CD8-positive, alpha-beta memory T cell (primary cell): ENCODE measurements at regions not wholly inside any gene's neighbourhood (a gene's known extent, or its start where the extent isn't known, plus 50 kb on each side); places are given as distances from the start of the nearest gene placed in this dataset.

Source experiments
- CTCF ChIA-PET: fragments of 350-600 bp; sonication (Branson Sonifier 250); formaldehyde crosslinking; loops from one replicate; lab custom pipeline; 2021; ENCODE audit warnings: antibody characterized with exemption; lab: Charles Lee
- POLR2A ChIA-PET: fragments of 350-600 bp; sonication (Branson Sonifier 250); formaldehyde crosslinking; loops from one replicate; lab custom pipeline; 2021; ENCODE audit warnings: antibody characterized with exemption; lab: Charles Lee
- DNase-seq, 5 donors: peaks; one replicate each; pipeline versions ENCODE4 v3.0.0 to v3.0.0-alpha.2; 2020 to 2022; ENCODE audit warnings: mixed read lengths in 1 of 5
- H3K27ac ChIP-seq: one replicate; pipeline ENCODE4 v1.7.0; 2013; ENCODE audit warnings: low read depth, mild to moderate bottlenecking, low read length, moderate library complexity
- H3K27me3 ChIP-seq: 2 replicates; pipeline ENCODE4 v1.7.0; 2013; ENCODE audit warnings: low read length, mild to moderate bottlenecking; ENCODE audit not compliant: insufficient read depth, poor library complexity, severe bottlenecking
- H3K36me3 ChIP-seq: 2 replicates; pipeline ENCODE4 v1.7.0; 2013; ENCODE audit warnings: mild to moderate bottlenecking, low read length, moderate library complexity; ENCODE audit not compliant: insufficient read depth
- H3K4me1 ChIP-seq: 2 replicates; pipeline ENCODE4 v1.7.0; 2013; ENCODE audit warnings: mild to moderate bottlenecking, low read length, moderate library complexity; ENCODE audit not compliant: insufficient read depth
- H3K4me3 ChIP-seq: 2 replicates; pipeline ENCODE4 v1.7.0; 2013; ENCODE audit warnings: mild to moderate bottlenecking, low read length
- H3K9me3 ChIP-seq: 2 replicates; pipeline ENCODE4 v1.7.0; 2013; ENCODE audit warnings: mild to moderate bottlenecking, low read length
- H3K27ac Mint-ChIP-seq, 8 donors: one replicate each; pipeline ENCODE4 v1.8.0; 2020 to 2021; ENCODE audit warnings: mixed read lengths in 8 of 8, mild to moderate bottlenecking in 6 of 8, inconsistent platforms in 3 of 8, moderate library complexity in 3 of 8
- H3K27me3 Mint-ChIP-seq, 2 donors: one replicate each; pipeline ENCODE4 v1.8.0; 2020 to 2021; ENCODE audit warnings: mixed read lengths in 2 of 2, mild to moderate bottlenecking in 1 of 2, moderate library complexity in 1 of 2
- H3K36me3 Mint-ChIP-seq, 3 donors: one replicate each; pipeline ENCODE4 v1.8.0; 2020 to 2021; ENCODE audit warnings: mixed read lengths in 3 of 3, inconsistent platforms in 1 of 3, mild to moderate bottlenecking in 1 of 3
- H3K4me1 Mint-ChIP-seq, 3 donors: one replicate each; pipeline ENCODE4 v1.8.0; 2020 to 2021; ENCODE audit warnings: mixed read lengths in 3 of 3, inconsistent platforms in 1 of 3, mild to moderate bottlenecking in 1 of 3
- H3K4me3 Mint-ChIP-seq, 7 donors: one replicate each; pipeline ENCODE4 v1.8.0; 2020 to 2021; ENCODE audit warnings: mixed read lengths in 7 of 7, mild to moderate bottlenecking in 6 of 7, moderate library complexity in 4 of 7, inconsistent platforms in 2 of 7
- H3K9me3 Mint-ChIP-seq, 5 donors: one replicate each; pipeline ENCODE4 v1.8.0; 2020 to 2022; ENCODE audit warnings: mixed read lengths in 5 of 5, mild to moderate bottlenecking in 3 of 5, moderate library complexity in 2 of 5, inconsistent platforms in 1 of 5

DNA sequence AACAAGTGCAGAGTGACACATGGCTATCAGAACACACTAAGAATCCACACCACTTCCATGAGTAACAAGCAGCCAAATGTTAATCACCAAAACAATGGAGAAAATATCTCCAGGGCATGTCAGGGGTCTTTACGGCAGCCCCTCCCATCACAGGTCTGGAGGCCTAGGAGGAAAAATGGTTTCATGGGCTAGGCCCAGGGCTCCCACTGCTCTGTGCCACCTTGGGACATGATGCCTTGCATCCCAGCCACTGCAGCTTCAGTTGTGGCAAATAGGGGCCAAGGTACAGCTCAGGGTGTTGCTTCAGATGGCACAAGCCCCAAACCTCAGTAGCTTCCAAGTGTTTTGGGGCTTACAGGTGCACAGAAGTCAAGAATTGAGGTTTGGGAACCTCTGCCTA, 66.6 kb downstream of the NEURL3 start:
- Histone ChIP-seq H3K27ac (no peak overlapping the region), H3K9me3 (no peaks in the 10 kb centered on the region), H3K36me3 (no peaks in the 10 kb centered on the region), H3K4me3 (no peak overlapping the region), H3K4me1 (no peaks in the 10 kb centered on the region), H3K27me3 (no peaks in the 10 kb centered on the region)
- peaks cover 20 to 30% of the 10 kb centered on the region in 2 donors for H3K27me3 Mint-ChIP-seq
- no peak overlapping the region for H3K27ac Mint-ChIP-seq
- H3K4me1 Mint-ChIP-seq = no peaks in the 10 kb centered on the region
- POLR2A ChIA-PET = no interaction called here
- no peak for DNase-seq
- H3K9me3 Mint-ChIP-seq = peaks cover 0 to 7% (median 4%) of the 10 kb centered on the region in 5 donors
- no peak overlapping the region for H3K4me3 Mint-ChIP-seq
- CTCF ChIA-PET = no interaction called here
- peaks cover 0 to 26% (median 3%) of the 10 kb centered on the region in 3 donors for H3K36me3 Mint-ChIP-seq

DNA sequence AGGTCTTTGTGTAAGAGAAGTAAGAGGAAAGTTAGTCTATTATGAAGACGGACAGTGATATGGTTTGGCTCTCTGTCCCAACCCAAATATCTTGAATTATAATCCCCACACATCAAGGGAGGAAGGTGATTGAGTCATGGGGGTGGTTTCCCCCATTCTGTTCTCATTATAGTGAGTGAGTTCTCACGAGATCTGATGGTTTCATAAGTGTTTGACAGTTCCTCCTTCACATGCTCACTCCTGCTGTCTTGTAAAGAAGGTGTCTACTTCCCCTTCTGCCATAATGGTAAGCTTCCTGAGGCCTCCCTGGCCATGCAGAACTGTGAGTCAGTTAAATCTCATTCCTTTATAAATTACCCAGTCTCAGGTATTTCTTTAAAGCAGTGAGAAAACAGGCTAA, 67.6 kb downstream of the NEURL3 start:
- Histone ChIP-seq H3K4me1 (no peaks in the 10 kb centered on the region), H3K9me3 (no peaks in the 10 kb centered on the region), H3K27me3 (no peaks in the 10 kb centered on the region), H3K27ac (no peak overlapping the region), H3K4me3 (no peak overlapping the region), H3K36me3 (no peaks in the 10 kb centered on the region)
- peaks cover 0 to 26% (median 3%) of the 10 kb centered on the region in 3 donors for H3K36me3 Mint-ChIP-seq
- ChIA-PET POLR2A (no interaction called here), CTCF (no interaction called here)
- peaks cover 20 to 30% of the 10 kb centered on the region in 2 donors for H3K27me3 Mint-ChIP-seq
- H3K9me3 Mint-ChIP-seq = peaks cover 0 to 7% (median 1%) of the 10 kb centered on the region in 5 donors
- H3K4me1 Mint-ChIP-seq = no peaks in the 10 kb centered on the region
- no peak for DNase-seq
- H3K27ac Mint-ChIP-seq = no peak overlapping the region
- no peak overlapping the region for H3K4me3 Mint-ChIP-seq

DNA sequence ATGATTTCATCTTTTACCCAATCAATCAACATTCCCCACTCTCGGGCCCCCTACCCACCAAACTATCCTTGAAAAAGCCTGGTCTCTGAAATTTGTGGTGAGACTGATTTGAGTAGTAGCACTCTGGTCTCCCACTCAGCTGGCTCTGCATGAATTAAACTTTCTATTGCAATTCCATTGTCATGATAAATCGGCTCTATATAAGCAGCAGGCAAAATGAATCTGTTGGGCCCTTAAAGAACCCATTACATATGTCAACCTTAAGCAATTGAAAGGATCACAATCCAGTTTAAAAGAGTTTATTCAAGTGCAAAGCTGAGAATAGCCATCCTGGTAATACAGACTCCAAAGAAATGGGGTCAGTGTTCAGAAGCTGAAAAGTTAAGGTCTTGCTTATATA, 68.2 kb downstream of the NEURL3 start:
- Histone ChIP-seq H3K4me1 (no peaks in the 10 kb centered on the region), H3K27ac (no peak overlapping the region), H3K27me3 (no peaks in the 10 kb centered on the region), H3K4me3 (no peak overlapping the region), H3K36me3 (no peaks in the 10 kb centered on the region), H3K9me3 (no peaks in the 10 kb centered on the region)
- no peak overlapping the region for H3K27ac Mint-ChIP-seq
- ChIA-PET CTCF (interaction anchor here (1.1 kb wide), 1 partner anchor 29 kb away, joined by 3 read pairs; no protein-coding TSS in a partner anchor), POLR2A (interaction anchor here (0.6 kb wide), 1 partner anchor 36 kb away, joined by 4 read pairs; no protein-coding TSS in a partner anchor)
- peaks cover 0 to 7% (median 1%) of the 10 kb centered on the region in 5 donors for H3K9me3 Mint-ChIP-seq
- DNase-seq = no peak
- H3K36me3 Mint-ChIP-seq = peaks cover 0 to 26% (median 3%) of the 10 kb centered on the region in 3 donors
- peaks cover 19 to 30% of the 10 kb centered on the region in 2 donors for H3K27me3 Mint-ChIP-seq
- no peak overlapping the region for H3K4me3 Mint-ChIP-seq
- no peaks in the 10 kb centered on the region for H3K4me1 Mint-ChIP-seq

DNA sequence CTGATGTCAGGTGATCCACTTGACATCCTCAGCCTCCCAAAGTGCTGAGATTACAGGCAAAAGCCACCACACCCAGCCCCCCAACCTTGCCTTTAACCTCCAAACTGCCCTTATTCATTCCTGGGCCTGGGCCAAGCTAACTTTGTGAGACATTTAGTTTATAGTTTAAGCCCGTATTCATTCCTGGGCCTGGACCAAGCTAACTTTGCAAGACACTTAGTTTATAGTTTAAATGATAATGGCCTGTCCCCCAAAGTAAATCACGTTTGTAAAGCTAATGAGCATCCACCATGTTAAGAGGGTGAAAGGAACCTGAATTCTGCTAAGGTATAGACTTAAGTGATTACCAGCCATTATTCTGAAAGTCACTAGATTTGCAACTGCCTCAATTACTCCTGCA, 68.7 kb downstream of the NEURL3 start:
- Mint-ChIP-seq H3K27ac (no peak overlapping the region), H3K36me3 (peaks cover 0 to 26% (median 3%) of the 10 kb centered on the region in 3 donors), H3K4me3 (no peak overlapping the region), H3K9me3 (peaks cover 0 to 7% (median 1%) of the 10 kb centered on the region in 5 donors), H3K4me1 (no peaks in the 10 kb centered on the region), H3K27me3 (peaks cover 16 to 30% of the 10 kb centered on the region in 2 donors)
- no peak overlapping the region for H3K27ac ChIP-seq
- no peaks in the 10 kb centered on the region for H3K27me3 ChIP-seq
- POLR2A ChIA-PET = interaction anchor here (0.6 kb wide), 1 partner anchor 35 kb away, joined by 4 read pairs; no protein-coding TSS in a partner anchor
- no peaks in the 10 kb centered on the region for H3K9me3 ChIP-seq
- CTCF ChIA-PET = interaction anchor here (1.1 kb wide), 1 partner anchor 28 kb away, joined by 3 read pairs; no protein-coding TSS in a partner anchor
- no peak for DNase-seq
- no peaks in the 10 kb centered on the region for H3K4me1 ChIP-seq
- H3K36me3 ChIP-seq = no peaks in the 10 kb centered on the region
- H3K4me3 ChIP-seq = no peak overlapping the region

DNA sequence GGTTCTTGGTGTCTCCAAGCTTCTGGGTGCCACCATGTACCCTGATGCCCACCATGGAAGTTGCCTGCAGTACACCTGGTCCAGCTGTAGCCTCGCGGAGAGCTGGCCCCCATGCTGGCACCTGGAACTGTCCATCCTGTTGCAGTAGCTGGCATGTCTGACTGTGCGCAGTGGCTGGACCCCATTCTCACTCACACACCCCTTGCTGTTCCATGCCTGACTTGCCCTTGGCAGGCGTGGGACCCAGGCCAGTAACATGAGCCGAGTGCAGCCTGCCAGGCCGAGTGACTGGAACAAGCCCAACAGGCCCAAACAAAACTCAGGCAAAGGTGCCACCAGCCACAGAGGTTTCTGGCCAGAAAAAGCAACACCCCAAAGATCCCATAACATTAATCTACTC, 73.8 kb downstream of the NEURL3 start:
- no peak overlapping the region for H3K4me3 Mint-ChIP-seq
- Histone ChIP-seq H3K27me3 (no peaks in the 10 kb centered on the region), H3K9me3 (no peaks in the 10 kb centered on the region), H3K27ac (no peak overlapping the region), H3K4me1 (no peaks in the 10 kb centered on the region), H3K4me3 (no peak overlapping the region), H3K36me3 (no peaks in the 10 kb centered on the region)
- H3K27ac Mint-ChIP-seq = no peak overlapping the region
- no peak for DNase-seq
- H3K4me1 Mint-ChIP-seq = no peaks in the 10 kb centered on the region
- ChIA-PET POLR2A (no interaction called here), CTCF (interaction anchor here (2.9 kb wide), 1 partner anchor 24 kb away, joined by 7 read pairs; no protein-coding TSS in a partner anchor)
- peaks cover 0 to 5% (median 2%) of the 10 kb centered on the region in 5 donors for H3K9me3 Mint-ChIP-seq
- peaks cover 13 to 28% of the 10 kb centered on the region in 2 donors for H3K27me3 Mint-ChIP-seq
- peaks cover 0 to 5% (median 4%) of the 10 kb centered on the region in 3 donors for H3K36me3 Mint-ChIP-seq

DNA sequence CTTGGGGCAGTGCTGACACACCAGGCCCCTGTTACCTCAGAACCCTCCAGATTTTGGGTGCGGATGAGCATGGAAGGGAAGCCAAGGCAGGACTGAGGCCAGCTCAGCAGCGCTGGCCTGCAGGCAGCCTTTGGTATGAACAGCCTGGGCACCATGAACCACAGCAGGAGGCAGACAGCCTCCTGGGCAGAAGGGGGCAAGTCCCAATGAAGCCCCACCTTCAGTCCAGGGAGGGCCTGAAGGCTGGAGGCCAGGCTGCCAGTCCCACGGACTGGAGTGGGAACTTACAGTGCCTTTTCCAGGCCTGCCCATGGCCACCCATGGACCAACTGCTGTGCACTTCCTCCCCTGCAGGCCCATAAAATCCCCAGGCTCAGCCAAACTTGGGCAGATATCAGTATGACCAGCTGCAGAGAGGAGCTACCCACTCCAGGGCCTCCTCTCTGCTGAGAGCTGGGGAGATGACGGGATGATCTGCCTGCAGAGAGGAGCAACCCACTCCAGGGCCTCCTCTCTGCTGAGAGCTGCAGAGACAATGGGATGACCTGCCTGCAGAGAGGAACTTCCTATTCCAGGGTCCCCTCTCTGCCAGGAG, 74.7 kb downstream of the NEURL3 start:
- Mint-ChIP-seq H3K9me3 (peaks cover 0 to 5% (median 2%) of the 10 kb centered on the region in 5 donors), H3K27ac (peak overlapping the region in 1 of 8 donors; percentile 21), H3K36me3 (peaks cover 0 to 5% (median 4%) of the 10 kb centered on the region in 3 donors), H3K4me3 (no peak overlapping the region), H3K4me1 (no peaks in the 10 kb centered on the region), H3K27me3 (peaks cover 15 to 33% of the 10 kb centered on the region in 2 donors)
- no peak overlapping the region for H3K27ac ChIP-seq
- H3K27me3 ChIP-seq = no peaks in the 10 kb centered on the region
- no peaks in the 10 kb centered on the region for H3K4me1 ChIP-seq
- DNase-seq = no peak
- ChIA-PET POLR2A (no interaction called here), CTCF (interaction anchor here (1.6 to 2.9 kb wide), 2 partner anchors 23 to 73 kb away, joined by 3 to 7 read pairs; no protein-coding TSS in a partner anchor)
- H3K4me3 ChIP-seq = no peak overlapping the region
- no peaks in the 10 kb centered on the region for H3K9me3 ChIP-seq
- H3K36me3 ChIP-seq = no peaks in the 10 kb centered on the region

DNA sequence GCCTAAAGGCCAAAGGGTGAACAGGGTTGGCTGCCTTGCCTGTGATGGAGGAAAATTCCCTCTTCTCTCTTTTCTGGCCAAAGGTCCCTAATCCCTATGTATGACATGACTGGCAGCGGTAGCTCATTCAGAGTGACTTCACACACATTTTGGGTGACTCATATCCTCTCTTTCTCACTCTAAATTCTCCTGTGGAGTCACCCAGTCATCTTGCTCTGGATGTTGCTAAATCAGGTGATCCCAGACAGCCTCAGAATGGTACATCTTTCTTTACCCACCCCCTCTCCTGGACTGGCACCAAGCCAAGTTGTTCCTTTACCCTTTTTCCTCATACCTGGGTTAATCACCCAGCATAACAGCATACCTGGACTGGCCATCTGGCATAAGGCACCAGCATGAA, 77.2 kb downstream of the NEURL3 start:
- Mint-ChIP-seq H3K27me3 (peaks cover 21 to 47% of the 10 kb centered on the region in 2 donors), H3K27ac (no peak overlapping the region), H3K36me3 (peaks cover 0 to 2% (median 0%) of the 10 kb centered on the region in 3 donors), H3K4me1 (no peaks in the 10 kb centered on the region), H3K9me3 (peaks cover 0 to 4% (median 2%) of the 10 kb centered on the region in 5 donors), H3K4me3 (no peak overlapping the region)
- H3K9me3 ChIP-seq = no peaks in the 10 kb centered on the region
- DNase-seq = no peak
- no peak overlapping the region for H3K27ac ChIP-seq
- no peaks in the 10 kb centered on the region for H3K27me3 ChIP-seq
- POLR2A ChIA-PET = no interaction called here
- H3K36me3 ChIP-seq = no peaks in the 10 kb centered on the region
- H3K4me3 ChIP-seq = no peak overlapping the region
- CTCF ChIA-PET = no interaction called here
- no peaks in the 10 kb centered on the region for H3K4me1 ChIP-seq

DNA sequence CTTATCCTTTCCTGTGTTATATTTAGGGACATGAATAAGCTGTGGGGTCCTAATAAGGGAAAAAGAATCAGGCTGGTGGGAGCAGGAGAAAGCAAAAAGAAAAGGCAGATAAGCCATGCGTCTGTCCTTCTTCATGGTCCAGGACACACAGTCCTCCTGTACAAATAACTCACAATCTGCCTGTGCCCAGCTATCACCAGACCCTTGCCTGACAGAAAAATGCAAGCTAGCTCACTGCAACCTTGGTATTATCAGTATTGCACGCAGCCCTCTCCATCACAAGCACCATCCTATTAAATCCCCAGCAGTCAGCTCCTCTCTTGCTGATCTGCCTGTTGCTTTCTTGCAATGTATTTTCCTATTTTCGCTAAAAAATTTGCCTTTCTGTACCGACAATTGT, 78.0 kb downstream of the NEURL3 start:
- no peaks in the 10 kb centered on the region for H3K4me1 Mint-ChIP-seq
- Histone ChIP-seq H3K36me3 (no peaks in the 10 kb centered on the region), H3K9me3 (no peaks in the 10 kb centered on the region), H3K4me1 (no peaks in the 10 kb centered on the region), H3K4me3 (no peak overlapping the region), H3K27me3 (no peaks in the 10 kb centered on the region), H3K27ac (no peak overlapping the region)
- ChIA-PET POLR2A (no interaction called here), CTCF (no interaction called here)
- H3K27ac Mint-ChIP-seq = no peak overlapping the region
- peaks cover 25 to 51% of the 10 kb centered on the region in 2 donors for H3K27me3 Mint-ChIP-seq
- H3K9me3 Mint-ChIP-seq = peaks cover 0 to 4% (median 2%) of the 10 kb centered on the region in 5 donors
- peaks cover 0 to 2% (median 0%) of the 10 kb centered on the region in 3 donors for H3K36me3 Mint-ChIP-seq
- no peak for DNase-seq
- no peak overlapping the region for H3K4me3 Mint-ChIP-seq
